GM12892 (cell line): ENCODE measurements at regions not wholly inside any gene's neighbourhood (a gene's known extent, or its start where the extent isn't known, plus 50 kb on each side); places are given as distances from the start of the nearest gene placed in this dataset.
"Not testable (repeated sequence)": the region's sequence is repeated elsewhere in the genome, so short reads cannot be mapped to it uniquely, and the experiment has no call there.

ENCODE experiments used
- POLR2A ChIP-seq: IDR thresholded peaks from 2 replicates; pipeline ENCODE4 v1.6.1; 2011; ENCODE audit warnings: low read depth, low read length, control low read depth
- POLR2AphosphoS5 ChIP-seq: IDR thresholded peaks from 2 replicates; pipeline ENCODE4 v1.6.1; 2011; ENCODE audit warnings: low read depth, low read length, control low read depth
- TAF1 ChIP-seq: IDR thresholded peaks from 2 replicates; pipeline ENCODE4 v1.6.1; 2011; ENCODE audit warnings: low read depth, mild to moderate bottlenecking, control low read depth, low read length, borderline replicate concordance

- TF ChIP-seq POLR2A, TAF1, POLR2AphosphoS5: not testable (repeated sequence)
These were observed 77.9 kb upstream of the RGPD2 start for GRCh38 chr2:87903242-87904114.
